ENCODE measurements at regions not wholly inside any gene's neighbourhood (a gene's known extent, or its start where the extent isn't known, plus 50 kb on each side); places are given as distances from the start of the nearest gene placed in this dataset.

DNA sequence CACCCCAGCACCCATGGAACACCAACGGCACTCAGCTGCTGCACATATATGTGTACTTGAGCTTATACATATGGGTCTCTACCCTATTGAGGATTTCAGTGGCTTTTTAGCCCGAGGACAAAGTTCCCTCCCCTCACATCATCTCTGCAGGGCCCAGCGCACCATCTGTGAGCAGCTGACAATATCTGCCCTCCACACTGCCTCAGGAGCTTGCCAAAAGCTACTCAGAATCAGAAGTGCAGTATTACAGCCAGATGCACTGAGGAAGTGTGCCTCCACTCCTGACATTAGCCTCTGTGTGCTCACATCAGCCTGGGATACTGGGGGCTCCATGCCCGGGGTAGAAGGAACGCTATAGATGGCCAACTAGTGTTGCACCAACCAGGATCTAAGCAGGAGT lies 903.9 kb downstream of the UQCRFS1 start:
- no peak for DNase-seq
- no peaks in the 10 kb centered on the region for H3K36me3 Mint-ChIP-seq (ENCODE audit: low read depth)
- H3K4me1 Mint-ChIP-seq, result peaks cover 14% of the 10 kb centered on the region
- no peak overlapping the region for H3K27ac Mint-ChIP-seq
- TF ChIP-seq, protein P1, sequence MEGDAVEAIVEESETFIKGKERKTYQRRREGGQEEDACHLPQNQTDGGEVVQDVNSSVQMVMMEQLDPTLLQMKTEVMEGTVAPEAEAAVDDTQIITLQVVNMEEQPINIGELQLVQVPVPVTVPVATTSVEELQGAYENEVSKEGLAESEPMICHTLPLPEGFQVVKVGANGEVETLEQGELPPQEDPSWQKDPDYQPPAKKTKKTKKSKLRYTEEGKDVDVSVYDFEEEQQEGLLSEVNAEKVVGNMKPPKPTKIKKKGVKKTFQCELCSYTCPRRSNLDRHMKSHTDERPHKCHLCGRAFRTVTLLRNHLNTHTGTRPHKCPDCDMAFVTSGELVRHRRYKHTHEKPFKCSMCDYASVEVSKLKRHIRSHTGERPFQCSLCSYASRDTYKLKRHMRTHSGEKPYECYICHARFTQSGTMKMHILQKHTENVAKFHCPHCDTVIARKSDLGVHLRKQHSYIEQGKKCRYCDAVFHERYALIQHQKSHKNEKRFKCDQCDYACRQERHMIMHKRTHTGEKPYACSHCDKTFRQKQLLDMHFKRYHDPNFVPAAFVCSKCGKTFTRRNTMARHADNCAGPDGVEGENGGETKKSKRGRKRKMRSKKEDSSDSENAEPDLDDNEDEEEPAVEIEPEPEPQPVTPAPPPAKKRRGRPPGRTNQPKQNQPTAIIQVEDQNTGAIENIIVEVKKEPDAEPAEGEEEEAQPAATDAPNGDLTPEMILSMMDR (IDR thresholded peaks at IDR 0.05), result no peak
- no peaks in the 10 kb centered on the region for H3K9me3 Mint-ChIP-seq
- peaks cover 6% of the 10 kb centered on the region for H3K27me3 Mint-ChIP-seq (ENCODE audit: low read depth, poor library complexity)
- H3K4me3 Mint-ChIP-seq, result no peak overlapping the region

DNA sequence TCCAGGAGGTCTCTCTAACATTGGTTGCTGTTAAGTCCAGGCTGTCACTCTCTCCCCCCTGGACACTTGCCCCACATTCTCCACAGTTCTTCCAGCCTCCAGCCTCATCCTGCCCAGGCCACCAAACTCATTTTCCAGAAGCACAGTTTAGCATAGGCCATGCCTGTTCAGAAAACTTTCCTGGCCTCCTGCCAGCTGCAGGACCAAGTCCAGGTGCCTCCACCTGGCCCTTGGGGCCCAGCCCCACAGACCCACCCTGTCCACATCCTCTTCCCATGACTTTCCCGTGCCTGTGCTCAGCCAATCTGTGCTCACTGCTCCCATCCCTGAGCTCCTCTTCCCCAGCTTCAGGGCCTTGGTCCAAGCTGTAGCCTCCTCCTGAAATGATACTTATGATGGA lies 905.0 kb downstream of the UQCRFS1 start:
- Mint-ChIP-seq H3K4me1 (peaks cover 3% of the 10 kb centered on the region), H3K36me3 (ENCODE audit: low read depth) (no peaks in the 10 kb centered on the region), H3K4me3 (no peak overlapping the region), H3K9me3 (no peaks in the 10 kb centered on the region), H3K27me3 (ENCODE audit: low read depth, poor library complexity) (peaks cover 15% of the 10 kb centered on the region), H3K27ac (no peak overlapping the region)
- TF ChIP-seq, protein P1 (IDR thresholded peaks at IDR 0.05), result no peak
- no peak for DNase-seq

DNA sequence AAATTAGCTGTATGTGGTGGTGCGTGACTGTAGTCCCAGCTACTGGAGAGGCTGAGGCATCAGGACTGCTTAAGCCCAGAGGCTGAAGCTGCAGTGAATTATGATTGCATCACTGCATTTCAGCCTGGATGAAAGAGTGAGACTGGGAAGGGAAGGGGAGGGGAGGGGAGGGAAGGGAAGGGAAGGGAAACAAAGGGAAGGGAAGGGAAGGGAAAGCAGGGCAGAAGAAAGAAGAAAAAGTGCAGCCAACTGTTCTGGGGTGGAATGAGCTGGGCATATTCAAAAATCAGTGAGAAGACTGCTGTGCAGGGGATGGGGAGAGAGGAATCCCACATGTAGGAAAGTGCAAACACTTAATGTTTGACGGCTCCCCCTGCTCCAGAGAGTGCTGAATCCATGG lies 905.5 kb downstream of the UQCRFS1 start:
- H3K9me3 Mint-ChIP-seq, result no peaks in the 10 kb centered on the region
- no peaks in the 10 kb centered on the region for H3K36me3 Mint-ChIP-seq (ENCODE audit: low read depth)
- DNase-seq, result no peak
- TF ChIP-seq, protein P1 (IDR thresholded peaks at IDR 0.05), result no peak
- no peaks in the 10 kb centered on the region for H3K4me1 Mint-ChIP-seq
- H3K4me3 Mint-ChIP-seq, result no peak overlapping the region
- H3K27me3 Mint-ChIP-seq (ENCODE audit: low read depth, poor library complexity), result peaks cover 15% of the 10 kb centered on the region
- H3K27ac Mint-ChIP-seq, result no peak overlapping the region

DNA sequence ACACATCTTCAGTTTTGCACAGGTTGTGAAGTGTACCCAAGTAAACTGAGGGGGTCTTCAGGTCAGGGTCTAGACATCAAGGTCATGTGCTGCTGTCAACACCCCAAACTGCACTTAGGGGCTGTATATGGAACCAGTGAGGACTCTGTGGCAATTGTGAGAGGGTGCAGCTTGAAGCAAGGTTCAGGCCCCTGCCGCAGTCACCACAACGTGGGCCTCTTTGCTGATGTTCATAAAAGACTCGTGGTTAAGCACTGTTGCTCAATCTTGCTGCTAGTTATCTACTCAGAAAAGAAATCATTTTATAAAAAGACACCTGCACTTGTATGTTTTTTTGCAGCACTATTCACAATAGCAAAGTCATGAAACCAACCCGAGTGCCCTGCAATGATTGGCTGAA lies 907.4 kb downstream of the UQCRFS1 start:
- H3K4me1 Mint-ChIP-seq, result no peaks in the 10 kb centered on the region

DNA sequence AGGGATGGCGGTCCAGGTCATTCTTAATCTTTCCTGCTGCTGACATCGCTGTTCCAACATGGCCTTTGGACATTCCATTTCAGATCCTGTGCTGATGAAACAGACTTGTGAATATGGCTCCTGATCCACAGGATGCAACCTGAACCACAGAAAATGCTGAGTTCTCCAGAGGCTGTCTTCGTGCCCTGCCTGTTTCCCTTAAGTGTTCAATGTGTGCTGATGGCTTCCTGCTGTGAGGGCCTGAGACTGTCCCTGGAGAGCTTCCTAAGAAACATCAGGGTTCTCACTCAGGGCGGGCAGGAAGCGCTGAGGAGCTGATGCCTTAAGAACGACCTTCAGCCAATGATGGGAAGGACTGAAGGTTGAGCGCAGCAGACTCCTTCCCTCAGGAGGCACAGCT lies 909.4 kb downstream of the UQCRFS1 start:
- Mint-ChIP-seq H3K4me1 (no peaks in the 10 kb centered on the region), H3K27me3 (ENCODE audit: low read depth, poor library complexity) (peaks cover 31% of the 10 kb centered on the region), H3K9me3 (no peaks in the 10 kb centered on the region), H3K4me3 (no peak overlapping the region), H3K36me3 (ENCODE audit: low read depth) (no peaks in the 10 kb centered on the region), H3K27ac (no peak overlapping the region)
- DNase-seq, result no peak
- TF ChIP-seq, protein P1 (IDR thresholded peaks at IDR 0.05), result no peak

More for the DNA sequence above, 907.4 kb downstream of the UQCRFS1 start:
- Mint-ChIP-seq H3K27me3 (ENCODE audit: low read depth, poor library complexity) (peaks cover 20% of the 10 kb centered on the region), H3K4me3 (no peak overlapping the region), H3K36me3 (ENCODE audit: low read depth) (no peaks in the 10 kb centered on the region), H3K9me3 (no peaks in the 10 kb centered on the region), H3K27ac (no peak overlapping the region)
- TF ChIP-seq, protein P1 (IDR thresholded peaks at IDR 0.05), result no peak
- DNase-seq, result no peak

DNA sequence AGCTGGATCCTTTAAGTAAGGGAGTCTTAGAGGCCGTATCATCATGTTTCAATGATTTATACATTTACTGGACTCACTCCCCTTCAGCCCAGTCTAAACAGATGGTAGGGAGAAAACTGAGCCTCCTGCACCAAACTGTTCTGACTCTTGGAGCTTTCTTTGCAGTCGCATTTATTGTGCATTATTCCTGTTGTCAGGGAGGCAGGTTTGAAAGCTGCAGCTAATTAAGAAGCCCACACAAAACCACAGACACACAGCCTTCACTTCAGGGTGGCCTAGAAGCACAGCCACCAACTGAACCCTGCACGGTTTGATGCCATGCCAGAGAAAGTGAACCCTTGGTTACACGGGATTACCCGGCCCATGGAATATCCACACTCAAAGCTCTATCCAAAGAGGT lies 911.0 kb downstream of the UQCRFS1 start:
- no peaks in the 10 kb centered on the region for H3K9me3 Mint-ChIP-seq

More for the DNA sequence above, 911.0 kb downstream of the UQCRFS1 start:
- H3K36me3 Mint-ChIP-seq (ENCODE audit: low read depth), result no peaks in the 10 kb centered on the region
- peaks cover 32% of the 10 kb centered on the region for H3K27me3 Mint-ChIP-seq (ENCODE audit: low read depth, poor library complexity)
- H3K27ac Mint-ChIP-seq, result no peak overlapping the region
- H3K4me3 Mint-ChIP-seq, result no peak overlapping the region
- DNase-seq, result no peak
- TF ChIP-seq, protein P1 (IDR thresholded peaks at IDR 0.05), result no peak
- no peaks in the 10 kb centered on the region for H3K4me1 Mint-ChIP-seq
